NCI-H69 (cell line): ENCODE measurements at regions not wholly inside any gene's neighbourhood (a gene's known extent, or its start where the extent isn't known, plus 50 kb on each side); places are given as distances from the start of the nearest gene placed in this dataset.

Experiments
- DNase-seq: peaks from one replicate; lab custom pipeline; 2025; lab: John Stamatoyannopoulos, UW

DNA sequence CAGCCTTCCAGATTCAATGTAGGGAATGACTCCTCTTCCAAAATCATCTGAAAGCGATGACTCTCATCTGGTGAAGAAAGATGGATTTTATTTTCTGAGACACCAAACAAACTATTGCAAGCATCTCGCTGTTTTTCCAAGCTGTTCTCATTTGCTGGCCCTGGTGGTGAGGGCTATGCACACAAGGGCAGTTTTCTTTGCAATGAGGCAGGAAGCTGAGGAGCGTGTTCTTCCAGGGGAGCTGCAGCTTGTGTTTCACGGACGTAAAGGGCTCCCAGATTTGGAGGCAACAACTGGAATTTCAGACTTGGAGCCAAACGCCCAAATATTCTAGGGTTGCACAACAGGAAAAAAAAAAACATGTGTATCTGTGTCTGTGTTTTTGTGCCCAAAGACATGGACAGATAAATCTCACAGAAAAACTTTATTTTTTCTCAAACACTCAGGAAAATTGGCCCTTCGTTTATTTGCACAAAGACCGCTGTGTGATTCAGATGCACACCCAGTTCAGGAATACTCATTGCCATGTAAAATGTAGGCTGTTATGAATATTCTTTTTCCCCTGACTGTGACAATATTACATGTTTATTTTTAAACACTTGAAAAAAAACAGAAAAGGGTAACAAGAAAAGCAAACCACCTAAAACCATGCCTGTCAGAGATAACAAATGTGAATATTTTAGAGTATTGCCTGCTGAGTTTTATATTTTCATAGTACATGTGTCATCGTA is 151.3 kb downstream of the GAS1 start:
- no peak for DNase-seq

- DNase-seq, result no peak
These were observed 152.3 kb downstream of the GAS1 start for GRCh38 chr9:86795047-86795442.

GRCh38 chr9:86794391-86795046 is 152.8 kb downstream of the GAS1 start:
- no peak for DNase-seq

DNA sequence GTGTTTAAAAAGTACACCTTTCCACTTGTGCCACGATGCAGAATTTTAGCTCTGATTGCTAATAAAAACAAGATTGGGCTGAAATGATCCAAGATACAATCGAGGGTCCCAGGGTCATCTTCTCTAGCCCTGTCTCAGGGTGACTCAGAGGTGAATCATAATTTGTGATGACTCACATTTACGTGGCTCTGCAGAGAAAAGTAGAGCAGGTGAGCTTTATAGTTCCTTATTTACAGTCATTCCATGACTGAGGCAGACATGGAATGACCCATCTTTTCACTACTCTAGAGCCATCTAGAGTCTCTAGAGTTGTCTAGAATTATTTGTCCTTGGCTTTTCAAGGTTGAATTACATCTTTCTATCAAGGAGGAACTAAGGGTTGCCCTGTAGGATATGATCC is 155.2 kb downstream of the GAS1 start:
- DNase-seq, result no peak

- no peak for DNase-seq
These were observed 156.5 kb downstream of the GAS1 start for GRCh38 chr9:86790805-86791204.

DNA sequence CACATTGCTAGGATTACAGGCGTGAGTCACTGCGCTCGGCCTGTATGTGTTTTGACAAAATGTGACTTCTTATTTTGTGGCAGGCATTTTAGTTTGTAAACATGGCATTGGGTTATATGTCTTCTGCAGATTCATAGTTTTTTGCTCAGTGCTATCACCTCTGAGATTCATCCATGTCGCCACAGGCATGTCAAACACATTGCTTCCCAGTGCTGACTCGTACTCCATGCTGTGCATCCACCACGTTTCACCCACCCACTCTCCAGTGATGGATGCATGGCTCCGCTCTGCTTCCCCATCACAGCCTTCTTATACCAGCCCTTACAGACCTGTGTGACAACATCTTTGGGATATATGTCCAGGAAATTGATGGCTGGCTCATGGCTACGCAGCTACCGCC is 158.8 kb downstream of the GAS1 start:
- DNase-seq, result no peak

- DNase-seq, result no peak
These were observed 163.4 kb downstream of the GAS1 start for GRCh38 chr9:86783884-86784283.

DNA sequence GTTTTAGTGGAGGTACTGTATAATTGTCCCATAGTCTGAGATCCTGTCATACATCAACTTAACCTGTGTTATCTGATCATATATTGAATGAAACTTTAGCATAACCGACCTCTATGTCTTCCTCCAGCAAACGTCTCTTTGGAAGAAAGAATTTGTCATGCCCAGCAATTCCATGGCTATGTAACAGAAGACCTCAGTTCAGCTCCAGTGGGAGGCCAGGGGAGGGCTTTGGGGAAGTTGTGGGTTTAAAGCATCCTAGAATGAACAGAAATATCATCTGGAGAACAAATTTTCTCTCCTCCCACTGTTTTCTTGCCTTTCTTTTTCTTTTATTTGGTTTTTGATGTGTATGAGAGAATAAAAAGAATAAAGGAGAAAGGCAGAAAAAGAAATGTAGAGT is 164.5 kb downstream of the GAS1 start:
- DNase-seq, result no peak

DNA sequence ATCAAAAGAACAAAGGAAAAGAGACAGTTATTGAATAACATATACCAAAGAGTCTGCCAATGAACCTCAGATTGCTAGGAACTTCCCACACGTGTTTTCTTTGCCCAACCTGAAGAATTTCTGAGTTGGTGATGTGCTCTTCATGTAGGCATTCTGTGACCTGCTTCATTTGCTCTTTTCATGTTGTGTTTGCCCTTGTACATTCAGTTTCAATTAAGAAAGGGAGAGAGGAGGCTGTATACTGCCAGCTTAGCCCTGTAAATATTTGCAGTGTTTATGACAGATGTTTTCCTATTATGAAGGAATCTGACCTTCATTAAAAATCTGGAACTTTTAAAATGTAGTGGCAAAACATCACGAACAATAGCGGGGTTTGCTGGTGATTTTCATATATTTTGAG is 168.5 kb downstream of the GAS1 start:
- no peak for DNase-seq

- no peak for DNase-seq
These were observed 171.6 kb downstream of the GAS1 start for GRCh38 chr9:86775718-86776117.

DNA sequence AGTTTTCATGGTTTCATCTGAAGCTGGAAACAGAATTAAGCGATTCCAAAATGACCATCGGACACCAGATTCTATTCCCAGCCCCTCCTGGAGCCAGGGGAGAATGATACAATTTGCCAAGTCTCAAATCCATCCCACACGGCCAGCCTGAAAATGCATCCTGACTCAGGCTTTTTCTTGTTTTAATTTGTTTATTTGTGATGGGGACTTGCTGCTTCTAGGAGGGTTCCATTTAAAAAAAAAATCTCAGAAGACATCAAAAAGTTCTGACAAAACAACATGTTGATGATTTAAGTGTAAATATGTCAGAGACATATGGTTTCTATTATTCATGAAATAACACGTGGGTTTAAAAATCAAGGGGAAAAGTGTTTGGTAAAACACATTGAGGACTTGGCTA is 173.2 kb downstream of the GAS1 start:
- DNase-seq, result no peak

- DNase-seq, result no peak
These were observed 173.8 kb downstream of the GAS1 start for GRCh38 chr9:86773422-86773945.

GRCh38 chr9:86772635-86772993 is 174.7 kb downstream of the GAS1 start:
- no peak for DNase-seq

DNA sequence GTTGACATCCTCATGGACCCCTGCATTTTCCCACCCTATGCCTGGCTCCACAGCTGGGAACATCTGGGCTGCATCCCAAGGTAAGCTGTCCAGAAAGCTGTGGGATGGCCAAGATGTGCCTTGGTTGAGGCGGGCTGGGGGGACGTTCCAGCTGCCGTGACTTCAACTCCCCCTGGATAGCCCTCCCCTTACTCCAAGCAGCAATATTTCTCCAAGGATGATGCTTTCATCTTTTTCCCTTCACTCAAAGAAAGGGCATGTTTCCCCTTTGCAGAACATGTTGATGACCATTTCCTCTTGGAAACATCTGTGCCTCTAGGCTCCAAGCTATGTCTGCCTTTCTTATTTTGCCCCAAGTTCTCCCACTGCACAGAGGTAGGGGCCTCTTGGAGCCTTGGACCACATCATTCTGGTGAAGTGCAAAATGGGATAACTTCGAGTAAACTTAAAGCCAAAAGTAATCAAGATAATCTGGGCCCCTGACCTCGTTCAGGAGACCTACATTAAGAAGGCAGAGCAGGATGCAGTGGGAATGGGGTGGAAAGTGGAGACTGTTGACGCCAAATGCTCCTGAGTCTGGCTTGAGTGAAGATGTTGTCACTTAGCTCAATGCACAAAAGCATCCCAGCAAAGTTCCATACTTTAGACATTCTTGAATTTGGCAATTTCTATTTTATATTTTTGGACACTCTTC is 175.2 kb downstream of the GAS1 start:
- no peak for DNase-seq

DNA sequence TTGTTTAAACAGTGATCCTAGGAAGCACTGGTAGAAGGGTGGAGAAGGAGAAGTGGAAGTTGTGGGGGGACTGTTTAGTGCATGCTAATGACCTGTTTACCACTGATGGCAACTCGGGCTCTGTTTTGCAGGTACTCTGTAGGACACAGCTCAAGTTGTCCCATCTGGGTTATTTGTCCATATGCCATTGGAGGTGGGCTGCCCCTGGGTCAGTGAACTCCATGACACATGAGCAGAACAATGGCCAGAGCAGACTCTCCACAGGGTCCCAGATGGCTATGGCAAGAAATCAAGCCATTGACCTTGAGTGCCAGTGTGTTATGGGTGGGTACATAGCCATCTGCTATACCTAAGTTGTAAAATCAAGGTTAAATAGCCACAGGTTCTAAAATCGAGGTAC is 175.9 kb downstream of the GAS1 start:
- no peak for DNase-seq

DNA sequence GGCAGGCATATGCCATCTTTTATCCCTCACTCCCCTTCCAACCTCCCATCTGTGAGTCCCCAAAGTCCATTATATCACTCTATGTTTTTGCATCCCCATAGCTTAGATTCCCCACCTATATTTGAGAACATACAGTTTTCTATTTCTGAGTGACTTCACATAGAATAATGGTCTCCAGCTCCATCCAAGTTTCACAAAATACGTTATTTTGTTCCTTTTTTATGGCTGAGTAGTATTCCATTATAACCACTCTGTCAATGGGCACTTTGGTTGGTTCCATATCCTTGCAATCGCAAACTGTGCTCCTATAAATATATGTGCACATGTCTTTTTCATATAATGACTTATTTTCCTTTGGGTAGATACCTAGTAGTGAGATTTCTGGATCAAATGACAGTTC is 178.6 kb downstream of the GAS1 start:
- DNase-seq, result no peak

GRCh38 chr9:86768020-86768419 is 179.3 kb downstream of the GAS1 start:
- DNase-seq, result no peak

GRCh38 chr9:86767373-86767772 is 179.9 kb downstream of the GAS1 start:
- DNase-seq, result no peak

GRCh38 chr9:86766912-86767311 is 180.4 kb downstream of the GAS1 start:
- peak; percentile 49 for DNase-seq

GRCh38 chr9:86766511-86766910 is 180.8 kb downstream of the GAS1 start:
- no peak for DNase-seq

DNA sequence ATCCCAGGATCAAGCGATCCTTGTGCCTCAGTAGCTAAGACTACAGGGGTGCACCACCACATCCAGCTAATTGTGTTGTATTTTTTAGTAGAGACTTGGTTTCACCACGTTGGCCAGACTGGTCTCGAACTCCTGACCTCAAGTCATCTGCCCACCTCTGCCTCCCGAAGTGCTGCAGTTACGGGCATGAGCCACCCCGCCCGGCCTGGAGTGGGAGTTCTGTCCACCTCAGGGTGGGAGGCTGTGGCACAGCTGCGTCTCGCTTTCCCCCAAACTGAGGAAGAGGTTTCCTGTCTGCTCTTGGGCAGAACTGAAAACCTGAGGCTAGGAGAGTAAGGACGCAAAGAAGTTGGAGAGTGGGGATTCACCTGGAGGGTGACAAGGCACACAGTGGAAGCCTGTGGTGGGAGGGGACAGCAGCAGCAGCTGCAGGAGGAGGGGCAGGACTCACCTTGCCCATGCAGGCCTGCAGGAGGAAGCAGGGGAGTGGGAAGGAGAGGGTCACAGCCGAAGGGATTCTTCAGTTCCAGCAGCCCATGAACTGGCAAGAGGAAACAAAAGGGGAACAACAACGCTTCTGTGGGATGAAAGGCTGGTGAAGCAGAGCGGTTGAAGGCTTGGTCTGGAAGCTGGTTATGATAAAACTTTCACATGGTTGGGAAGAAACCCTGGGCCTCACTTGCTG is 181.4 kb downstream of the GAS1 start:
- no peak for DNase-seq

GRCh38 chr9:86764671-86765343 is 182.5 kb downstream of the GAS1 start:
- no peak for DNase-seq
